ENCODE measurements at regions not wholly inside any gene's neighbourhood (a gene's known extent, or its start where the extent isn't known, plus 50 kb on each side); places are given as distances from the start of the nearest gene placed in this dataset.

GRCh38 chr16:64892835-64893785 lies 228.8 kb downstream of the CDH11 start:
- no peak for DNase-seq

- DNase-seq: no peak
Measured at GRCh38 chr16:64889446-64889845, 232.4 kb downstream of the CDH11 start.

- no peak for DNase-seq
Measured at GRCh38 chr16:64887651-64888050, 234.2 kb downstream of the CDH11 start.

GRCh38 chr16:64882078-64882784 lies 239.6 kb downstream of the CDH11 start:
- DNase-seq: no peak

GRCh38 chr16:64880994-64881393 lies 240.9 kb downstream of the CDH11 start:
- DNase-seq: no peak

- DNase-seq: no peak
Measured at GRCh38 chr16:64880006-64880405, 241.9 kb downstream of the CDH11 start.

- no peak for DNase-seq
Measured at GRCh38 chr16:64878940-64879339, 242.9 kb downstream of the CDH11 start.

- DNase-seq: no peak
Measured at GRCh38 chr16:64872101-64872500, 249.8 kb downstream of the CDH11 start.

GRCh38 chr16:64870859-64871258 lies 251.0 kb downstream of the CDH11 start:
- DNase-seq: no peak

GRCh38 chr16:64869781-64870180 lies 252.1 kb downstream of the CDH11 start:
- DNase-seq: no peak

GRCh38 chr16:64866021-64866420 lies 255.8 kb downstream of the CDH11 start:
- DNase-seq: no peak

GRCh38 chr16:64865069-64865696 lies 256.7 kb downstream of the CDH11 start:
- peak; percentile 42 for DNase-seq

- DNase-seq: no peak
Measured at GRCh38 chr16:64864232-64864809, 257.5 kb downstream of the CDH11 start.

- DNase-seq: no peak
Measured at GRCh38 chr16:64858076-64858475, 263.8 kb downstream of the CDH11 start.

- no peak for DNase-seq
Measured at GRCh38 chr16:64857411-64857810, 264.5 kb downstream of the CDH11 start.

- DNase-seq: no peak
Measured at GRCh38 chr16:64853551-64853950, 268.3 kb downstream of the CDH11 start.

GRCh38 chr16:64846966-64847365 lies 274.9 kb downstream of the CDH11 start:
- no peak for DNase-seq

- DNase-seq: no peak
Measured at GRCh38 chr16:64845071-64845470, 276.8 kb downstream of the CDH11 start.

- no peak for DNase-seq
Measured at GRCh38 chr16:64841482-64841881, 280.4 kb downstream of the CDH11 start.

GRCh38 chr16:64841071-64841470 lies 280.8 kb downstream of the CDH11 start:
- DNase-seq: no peak

- no peak for DNase-seq
Measured at GRCh38 chr16:64830653-64831052, 291.2 kb downstream of the CDH11 start.

- no peak for DNase-seq
Measured at GRCh38 chr16:64829678-64830077, 292.2 kb downstream of the CDH11 start.

GRCh38 chr16:64826374-64826773 lies 295.5 kb downstream of the CDH11 start:
- no peak for DNase-seq
